ENCODE measurements at regions not wholly inside any gene's neighbourhood (a gene's known extent, or its start where the extent isn't known, plus 50 kb on each side); places are given as distances from the start of the nearest gene placed in this dataset.

- DNase-seq, result no peak
Observed at GRCh38 chr9:88772575-88772974, 218.7 kb upstream of the S1PR3 start.

- no peak for DNase-seq
Observed at GRCh38 chr9:88773126-88773525, 218.1 kb upstream of the S1PR3 start.

GRCh38 chr9:88773627-88774244 lies 217.5 kb upstream of the S1PR3 start:
- DNase-seq, result no peak

GRCh38 chr9:88775037-88775471 lies 216.2 kb upstream of the S1PR3 start:
- no peak for DNase-seq

- DNase-seq, result no peak
Observed at GRCh38 chr9:88775559-88775958, 215.7 kb upstream of the S1PR3 start.

- no peak for DNase-seq
Observed at GRCh38 chr9:88775966-88776365, 215.3 kb upstream of the S1PR3 start.

- no peak for DNase-seq
Observed at GRCh38 chr9:88776717-88777497, 214.4 kb upstream of the S1PR3 start.

- no peak for DNase-seq
Observed at GRCh38 chr9:88777498-88778312, 213.6 kb upstream of the S1PR3 start.

- DNase-seq, result no peak
Observed at GRCh38 chr9:88781628-88782391, 209.5 kb upstream of the S1PR3 start.

GRCh38 chr9:88782931-88783710 lies 208.1 kb upstream of the S1PR3 start:
- no peak for DNase-seq

- DNase-seq, result no peak
Observed at GRCh38 chr9:88783711-88784083, 207.6 kb upstream of the S1PR3 start.

- no peak for DNase-seq
Observed at GRCh38 chr9:88784960-88785359, 206.3 kb upstream of the S1PR3 start.

- no peak for DNase-seq
Observed at GRCh38 chr9:88786291-88787079, 204.8 kb upstream of the S1PR3 start.

- no peak for DNase-seq
Observed at GRCh38 chr9:88789785-88790184, 201.5 kb upstream of the S1PR3 start.

GRCh38 chr9:88791105-88791805 lies 200.0 kb upstream of the S1PR3 start:
- no peak for DNase-seq

GRCh38 chr9:88792502-88792901 lies 198.8 kb upstream of the S1PR3 start:
- no peak for DNase-seq

- DNase-seq, result no peak
Observed at GRCh38 chr9:88794100-88794499, 197.2 kb upstream of the S1PR3 start.

- DNase-seq, result no peak
Observed at GRCh38 chr9:88796947-88797346, 194.3 kb upstream of the S1PR3 start.

- no peak for DNase-seq
Observed at GRCh38 chr9:88798476-88798875, 192.8 kb upstream of the S1PR3 start.

- DNase-seq, result no peak
Observed at GRCh38 chr9:88799541-88800328, 191.5 kb upstream of the S1PR3 start.
